ENCODE measurements at regions not wholly inside any gene's neighbourhood (a gene's known extent, or its start where the extent isn't known, plus 50 kb on each side); places are given as distances from the start of the nearest gene placed in this dataset.

GRCh38 chr4:10285028-10285427, 168.4 kb upstream of the WDR1 start:
- Histone ChIP-seq H3K4me3 (ENCODE audit: low read depth in 1 of 2, low read length in 2 of 2) (no peak overlapping the region), H3K4me2 (ENCODE audit: insufficient read depth, low read length) (no peak overlapping the region), H3K27ac (ENCODE audit: low read length) (no peak overlapping the region), H3K79me2 (ENCODE audit: insufficient read depth, low read length) (no peaks in the 10 kb centered on the region), H2AFZ (ENCODE audit: low read depth, low read length) (no peak overlapping the region), H3K4me1 (ENCODE audit: insufficient read depth, low read length) (no peaks in the 10 kb centered on the region), H4K20me1 (ENCODE audit: insufficient read depth, low read length) (no peaks in the 10 kb centered on the region), H3K9ac (ENCODE audit: low read depth, low read length) (no peak overlapping the region), H3K36me3 (ENCODE audit: insufficient read depth, low read length) (no peaks in the 10 kb centered on the region), H3K9me3 (ENCODE audit: insufficient read depth, low read length, severe bottlenecking) (peaks cover 2% of the 10 kb centered on the region), H3K27me3 (ENCODE audit: insufficient read depth, low read length, poor library complexity) (no peaks in the 10 kb centered on the region)
- DNase-seq (no peak), ATAC-seq (ENCODE audit: insufficient read depth, low read depth) (no peak)
- no peak for TF ChIP-seq CTCF (IDR thresholded peaks at IDR 0.05; ENCODE audit: borderline replicate concordance, extremely low read depth, low read length, poor library complexity, severe bottlenecking)
- TF ChIP-seq EZH2 (IDR thresholded peaks at IDR 0.05; ENCODE audit: borderline replicate concordance, low read depth, low read length, severe bottlenecking) = no peak

- Histone ChIP-seq H3K79me2 (ENCODE audit: insufficient read depth, low read length) (no peaks in the 10 kb centered on the region), H3K9me3 (ENCODE audit: insufficient read depth, low read length, severe bottlenecking) (peaks cover 2% of the 10 kb centered on the region), H3K4me3 (ENCODE audit: low read depth in 1 of 2, low read length in 2 of 2) (no peak overlapping the region), H2AFZ (ENCODE audit: low read depth, low read length) (no peak overlapping the region), H3K27me3 (ENCODE audit: insufficient read depth, low read length, poor library complexity) (no peaks in the 10 kb centered on the region), H3K9ac (ENCODE audit: low read depth, low read length) (no peak overlapping the region), H3K27ac (ENCODE audit: low read length) (no peak overlapping the region), H4K20me1 (ENCODE audit: insufficient read depth, low read length) (no peaks in the 10 kb centered on the region), H3K4me1 (ENCODE audit: insufficient read depth, low read length) (no peaks in the 10 kb centered on the region), H3K4me2 (ENCODE audit: insufficient read depth, low read length) (no peak overlapping the region), H3K36me3 (ENCODE audit: insufficient read depth, low read length) (no peaks in the 10 kb centered on the region)
- DNase-seq = no peak
- no peak for ATAC-seq (ENCODE audit: insufficient read depth, low read depth)
- TF ChIP-seq EZH2 (IDR thresholded peaks at IDR 0.05; ENCODE audit: borderline replicate concordance, low read depth, low read length, severe bottlenecking) = no peak
- no peak for TF ChIP-seq CTCF (IDR thresholded peaks at IDR 0.05; ENCODE audit: borderline replicate concordance, extremely low read depth, low read length, poor library complexity, severe bottlenecking)
Measured at GRCh38 chr4:10283761-10284160, 167.2 kb upstream of the WDR1 start.

GRCh38 chr4:10281996-10282395, 165.4 kb upstream of the WDR1 start:
- Histone ChIP-seq H3K36me3 (ENCODE audit: insufficient read depth, low read length) (no peaks in the 10 kb centered on the region), H3K4me3 (ENCODE audit: low read depth in 1 of 2, low read length in 2 of 2) (no peak overlapping the region), H3K9ac (ENCODE audit: low read depth, low read length) (no peak overlapping the region), H2AFZ (ENCODE audit: low read depth, low read length) (no peak overlapping the region), H3K4me2 (ENCODE audit: insufficient read depth, low read length) (no peak overlapping the region), H3K4me1 (ENCODE audit: insufficient read depth, low read length) (no peaks in the 10 kb centered on the region), H3K27me3 (ENCODE audit: insufficient read depth, low read length, poor library complexity) (no peaks in the 10 kb centered on the region), H3K27ac (ENCODE audit: low read length) (no peak overlapping the region), H3K9me3 (ENCODE audit: insufficient read depth, low read length, severe bottlenecking) (peaks cover 2% of the 10 kb centered on the region), H4K20me1 (ENCODE audit: insufficient read depth, low read length) (no peaks in the 10 kb centered on the region), H3K79me2 (ENCODE audit: insufficient read depth, low read length) (no peaks in the 10 kb centered on the region)
- ATAC-seq (ENCODE audit: insufficient read depth, low read depth) (no peak), DNase-seq (no peak)
- no peak for TF ChIP-seq EZH2 (IDR thresholded peaks at IDR 0.05; ENCODE audit: borderline replicate concordance, low read depth, low read length, severe bottlenecking)

GRCh38 chr4:10279261-10279660, 162.7 kb upstream of the WDR1 start:
- Histone ChIP-seq H3K27ac (ENCODE audit: low read length) (no peak overlapping the region), H3K27me3 (ENCODE audit: insufficient read depth, low read length, poor library complexity) (no peaks in the 10 kb centered on the region), H3K36me3 (ENCODE audit: insufficient read depth, low read length) (no peaks in the 10 kb centered on the region), H3K4me3 (ENCODE audit: low read depth in 1 of 2, low read length in 2 of 2) (no peak overlapping the region), H3K9me3 (ENCODE audit: insufficient read depth, low read length, severe bottlenecking) (no peaks in the 10 kb centered on the region), H2AFZ (ENCODE audit: low read depth, low read length) (no peak overlapping the region), H3K4me1 (ENCODE audit: insufficient read depth, low read length) (no peaks in the 10 kb centered on the region), H3K4me2 (ENCODE audit: insufficient read depth, low read length) (no peak overlapping the region), H4K20me1 (ENCODE audit: insufficient read depth, low read length) (no peaks in the 10 kb centered on the region), H3K9ac (ENCODE audit: low read depth, low read length) (no peak overlapping the region), H3K79me2 (ENCODE audit: insufficient read depth, low read length) (no peaks in the 10 kb centered on the region)
- no peak for TF ChIP-seq CTCF (IDR thresholded peaks at IDR 0.05; ENCODE audit: borderline replicate concordance, extremely low read depth, low read length, poor library complexity, severe bottlenecking)
- no peak for TF ChIP-seq EZH2 (IDR thresholded peaks at IDR 0.05; ENCODE audit: borderline replicate concordance, low read depth, low read length, severe bottlenecking)
- DNase-seq = no peak
- ATAC-seq (ENCODE audit: insufficient read depth, low read depth) = no peak

Data from DND-41 (cell line).